ENCODE measurements at regions not wholly inside any gene's neighbourhood (a gene's known extent, or its start where the extent isn't known, plus 50 kb on each side); places are given as distances from the start of the nearest gene placed in this dataset.

GRCh38 chr3:23656199-23656598, 149.6 kb upstream of the UBE2E1 start:
- no peak overlapping the region for H3K27ac ChIP-seq
- intact Hi-C loops (cut with DNase I): no loop called here
- no peaks in the 10 kb centered on the region for H3K4me1 ChIP-seq
- 94 to 95% methylated on average over 5 of the region's 5 CpGs for WGBS, 2 donors
- no peaks in the 10 kb centered on the region for H3K36me3 ChIP-seq (replicated peaks in 1 of 2; ENCODE audit: insufficient read depth in 1 of 2, low read depth in 2 of 2)
- ATAC-seq: no peak
- no peak overlapping the region for H3K4me3 ChIP-seq
- H3K27me3 ChIP-seq: no peaks in the 10 kb centered on the region
- no peaks in the 10 kb centered on the region for H3K9me3 ChIP-seq
- no peak for DNase-seq
- TF ChIP-seq CTCF (IDR thresholded peaks at IDR 0.05) (no peak), POLR2A (IDR thresholded peaks at IDR 0.05) (no peak)

- H3K4me3 ChIP-seq: no peak overlapping the region
- WGBS, 2 donors: 91 to 93% methylated on average over 5 of the region's 5 CpGs
- no peak overlapping the region for H3K27ac ChIP-seq
- no peak for ATAC-seq
- H3K9me3 ChIP-seq: no peaks in the 10 kb centered on the region
- no peaks in the 10 kb centered on the region for H3K4me1 ChIP-seq
- H3K27me3 ChIP-seq: no peaks in the 10 kb centered on the region
- H3K36me3 ChIP-seq (replicated peaks in 1 of 2; ENCODE audit: insufficient read depth in 1 of 2, low read depth in 2 of 2): no peaks in the 10 kb centered on the region
- intact Hi-C loops (cut with DNase I): no loop called here
- TF ChIP-seq CTCF (IDR thresholded peaks at IDR 0.05) (no peak), POLR2A (IDR thresholded peaks at IDR 0.05) (no peak)
- DNase-seq: no peak
Measured at GRCh38 chr3:23656821-23657220, 148.9 kb upstream of the UBE2E1 start.

- Histone ChIP-seq H3K27ac (no peak overlapping the region), H3K4me1 (no peaks in the 10 kb centered on the region), H3K27me3 (no peaks in the 10 kb centered on the region), H3K4me3 (no peak overlapping the region), H3K36me3 (replicated peaks in 1 of 2; ENCODE audit: insufficient read depth in 1 of 2, low read depth in 2 of 2) (no peaks in the 10 kb centered on the region), H3K9me3 (no peaks in the 10 kb centered on the region)
- WGBS, 2 donors: 87 to 98% methylated on average over 3 of the region's 3 CpGs
- no peak for DNase-seq
- TF ChIP-seq CTCF (IDR thresholded peaks at IDR 0.05) (no peak), POLR2A (IDR thresholded peaks at IDR 0.05) (no peak)
- no peak for ATAC-seq
- intact Hi-C loops (cut with DNase I): no loop called here
Measured at GRCh38 chr3:23657647-23658046, 148.1 kb upstream of the UBE2E1 start.

GRCh38 chr3:23659274-23659673, 146.5 kb upstream of the UBE2E1 start:
- WGBS, 2 donors: 58 to 74% methylated on average over 8 of the region's 8 CpGs
- TF ChIP-seq CTCF (IDR thresholded peaks at IDR 0.05) (no peak), POLR2A (IDR thresholded peaks at IDR 0.05) (no peak)
- H3K4me3 ChIP-seq: no peak overlapping the region
- H3K4me1 ChIP-seq: no peaks in the 10 kb centered on the region
- no peak for DNase-seq
- H3K27me3 ChIP-seq: no peaks in the 10 kb centered on the region
- intact Hi-C loops (cut with DNase I): no loop called here
- H3K27ac ChIP-seq: no peak overlapping the region
- no peaks in the 10 kb centered on the region for H3K36me3 ChIP-seq (replicated peaks in 1 of 2; ENCODE audit: insufficient read depth in 1 of 2, low read depth in 2 of 2)
- no peak for ATAC-seq
- no peaks in the 10 kb centered on the region for H3K9me3 ChIP-seq

GRCh38 chr3:23659840-23660430, 145.8 kb upstream of the UBE2E1 start:
- Histone ChIP-seq H3K9me3 (no peaks in the 10 kb centered on the region), H3K27ac (no peak overlapping the region), H3K4me3 (no peak overlapping the region), H3K36me3 (replicated peaks in 1 of 2; ENCODE audit: insufficient read depth in 1 of 2, low read depth in 2 of 2) (no peaks in the 10 kb centered on the region), H3K27me3 (no peaks in the 10 kb centered on the region), H3K4me1 (no peaks in the 10 kb centered on the region)
- 67 to 73% methylated on average over 5 of the region's 5 CpGs for WGBS, 2 donors
- TF ChIP-seq CTCF (IDR thresholded peaks at IDR 0.05): no peak
- TF ChIP-seq POLR2A (IDR thresholded peaks at IDR 0.05): no peak
- DNase-seq (no peak), ATAC-seq (no peak)
- intact Hi-C loops (cut with DNase I): no loop called here
